Stomach (tissue), 4 donors: ENCODE measurements at regions not wholly inside any gene's neighbourhood (a gene's known extent, or its start where the extent isn't known, plus 50 kb on each side); places are given as distances from the start of the nearest gene placed in this dataset.

ENCODE experiments used
- EP300 ChIP-seq: sonication (generic); formaldehyde crosslinking; IDR thresholded peaks from one replicate; pipeline ENCODE4 v1.6.1; 2017; ENCODE audit warnings: antibody characterized with exemption
- POLR2A ChIP-seq, 4 donors: fragments of 450-650 bp; IDR thresholded peaks; one replicate each; pipeline ENCODE4 v1.6.1; 2016; ENCODE audit warnings: antibody characterized with exemption in 4 of 4, control low read depth in 2 of 4, mild to moderate bottlenecking in 1 of 4, moderate library complexity in 1 of 4
- TF ChIP-seq, protein P1 (sequence below), 7 experiments: fragments of 450-650 bp in 4 of 7; fragments of 200-600 bp in 3 of 7; sonication (generic) in 3 of 7; IDR thresholded peaks; one replicate each; pipeline ENCODE4 v1.5.1; 2016 to 2019; ENCODE audit warnings: antibody characterized with exemption in 7 of 7, control low read depth in 2 of 7, mild to moderate bottlenecking in 1 of 7

DNA sequence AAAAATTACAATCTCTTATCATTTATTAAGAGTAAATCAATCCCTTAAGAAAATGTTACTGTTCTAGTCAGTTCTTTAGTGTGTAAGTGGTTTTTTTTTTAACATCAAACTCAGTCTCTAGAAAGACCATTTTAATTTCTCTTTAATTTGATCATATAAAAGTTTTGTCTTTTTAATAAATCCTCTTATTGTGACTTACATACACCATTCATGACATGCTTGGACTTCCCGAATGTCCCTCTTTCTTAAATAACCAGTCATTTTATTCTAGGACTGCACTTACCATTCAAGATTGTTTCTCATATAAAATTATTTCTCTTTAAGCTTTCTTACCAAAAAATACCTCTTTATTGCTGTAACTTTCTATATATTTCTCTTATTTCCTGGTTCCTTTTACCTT lies 60.8 kb upstream of the EVL start:
- TF ChIP-seq, protein P1, sequence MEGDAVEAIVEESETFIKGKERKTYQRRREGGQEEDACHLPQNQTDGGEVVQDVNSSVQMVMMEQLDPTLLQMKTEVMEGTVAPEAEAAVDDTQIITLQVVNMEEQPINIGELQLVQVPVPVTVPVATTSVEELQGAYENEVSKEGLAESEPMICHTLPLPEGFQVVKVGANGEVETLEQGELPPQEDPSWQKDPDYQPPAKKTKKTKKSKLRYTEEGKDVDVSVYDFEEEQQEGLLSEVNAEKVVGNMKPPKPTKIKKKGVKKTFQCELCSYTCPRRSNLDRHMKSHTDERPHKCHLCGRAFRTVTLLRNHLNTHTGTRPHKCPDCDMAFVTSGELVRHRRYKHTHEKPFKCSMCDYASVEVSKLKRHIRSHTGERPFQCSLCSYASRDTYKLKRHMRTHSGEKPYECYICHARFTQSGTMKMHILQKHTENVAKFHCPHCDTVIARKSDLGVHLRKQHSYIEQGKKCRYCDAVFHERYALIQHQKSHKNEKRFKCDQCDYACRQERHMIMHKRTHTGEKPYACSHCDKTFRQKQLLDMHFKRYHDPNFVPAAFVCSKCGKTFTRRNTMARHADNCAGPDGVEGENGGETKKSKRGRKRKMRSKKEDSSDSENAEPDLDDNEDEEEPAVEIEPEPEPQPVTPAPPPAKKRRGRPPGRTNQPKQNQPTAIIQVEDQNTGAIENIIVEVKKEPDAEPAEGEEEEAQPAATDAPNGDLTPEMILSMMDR (IDR thresholded peaks at IDR 0.05) = no peak
- no peak for TF ChIP-seq POLR2A (IDR thresholded peaks at IDR 0.05)
- no peak for TF ChIP-seq EP300
